ENCODE measurements at regions not wholly inside any gene's neighbourhood (a gene's known extent, or its start where the extent isn't known, plus 50 kb on each side); places are given as distances from the start of the nearest gene placed in this dataset.
"Not testable (repeated sequence)": the region's sequence is repeated elsewhere in the genome, so short reads cannot be mapped to it uniquely, and the experiment has no call there.

- DNase-seq (ENCODE audit: insufficient read length) (no peak), FAIRE-seq (no peak)
- TF ChIP-seq POLR2A (IDR thresholded peaks at IDR 0.05; ENCODE audit: low read depth, low read length) (no peak), TAF1 (IDR thresholded peaks at IDR 0.05; ENCODE audit: borderline replicate concordance, low read depth, low read length) (no peak), POLR2AphosphoS5 (IDR thresholded peaks at IDR 0.05; ENCODE audit: low read depth, low read length) (no peak)
These were observed 84.9 kb upstream of the LRFN2 start for GRCh38 chr6:40672087-40672486.

- TF ChIP-seq POLR2AphosphoS5 (IDR thresholded peaks at IDR 0.05; ENCODE audit: low read depth, low read length) (no peak), POLR2A (IDR thresholded peaks at IDR 0.05; ENCODE audit: low read depth, low read length) (no peak), TAF1 (IDR thresholded peaks at IDR 0.05; ENCODE audit: borderline replicate concordance, low read depth, low read length) (no peak)
- DNase-seq (ENCODE audit: insufficient read length) (no peak), FAIRE-seq (no peak)
These were observed 84.5 kb upstream of the LRFN2 start for GRCh38 chr6:40671694-40672050.

- TF ChIP-seq TAF1 (IDR thresholded peaks at IDR 0.05; ENCODE audit: borderline replicate concordance, low read depth, low read length) (no peak), POLR2AphosphoS5 (IDR thresholded peaks at IDR 0.05; ENCODE audit: low read depth, low read length) (no peak), POLR2A (IDR thresholded peaks at IDR 0.05; ENCODE audit: low read depth, low read length) (no peak)
- DNase-seq (ENCODE audit: insufficient read length), result no peak
- no peak for FAIRE-seq
These were observed 84.0 kb upstream of the LRFN2 start for GRCh38 chr6:40671001-40671693.

- DNase-seq (ENCODE audit: insufficient read length) (no peak), FAIRE-seq (no peak)
- TF ChIP-seq TAF1 (IDR thresholded peaks at IDR 0.05; ENCODE audit: borderline replicate concordance, low read depth, low read length) (no peak), POLR2AphosphoS5 (IDR thresholded peaks at IDR 0.05; ENCODE audit: low read depth, low read length) (no peak), POLR2A (IDR thresholded peaks at IDR 0.05; ENCODE audit: low read depth, low read length) (no peak)
These were observed 82.2 kb upstream of the LRFN2 start for GRCh38 chr6:40669343-40669742.

- DNase-seq (ENCODE audit: insufficient read length) (no peak), FAIRE-seq (no peak)
- TF ChIP-seq TAF1 (IDR thresholded peaks at IDR 0.05; ENCODE audit: borderline replicate concordance, low read depth, low read length) (no peak), POLR2AphosphoS5 (IDR thresholded peaks at IDR 0.05; ENCODE audit: low read depth, low read length) (no peak), POLR2A (IDR thresholded peaks at IDR 0.05; ENCODE audit: low read depth, low read length) (no peak)
These were observed 81.0 kb upstream of the LRFN2 start for GRCh38 chr6:40668203-40668602.

- DNase-seq (ENCODE audit: insufficient read length) (no peak), FAIRE-seq (no peak)
- no peak for TF ChIP-seq TAF1 (IDR thresholded peaks at IDR 0.05; ENCODE audit: borderline replicate concordance, low read depth, low read length)
- no peak for TF ChIP-seq POLR2AphosphoS5 (IDR thresholded peaks at IDR 0.05; ENCODE audit: low read depth, low read length)
- TF ChIP-seq POLR2A (IDR thresholded peaks at IDR 0.05; ENCODE audit: low read depth, low read length), result no peak
These were observed 79.4 kb upstream of the LRFN2 start for GRCh38 chr6:40666530-40666929.

GRCh38 chr6:40661726-40662125, 74.6 kb upstream of the LRFN2 start:
- FAIRE-seq (no peak), DNase-seq (ENCODE audit: insufficient read length) (no peak)
- no peak for TF ChIP-seq POLR2A (IDR thresholded peaks at IDR 0.05; ENCODE audit: low read depth, low read length)
- no peak for TF ChIP-seq POLR2AphosphoS5 (IDR thresholded peaks at IDR 0.05; ENCODE audit: low read depth, low read length)
- TF ChIP-seq TAF1 (IDR thresholded peaks at IDR 0.05; ENCODE audit: borderline replicate concordance, low read depth, low read length), result no peak

GRCh38 chr6:40656772-40657171, 69.6 kb upstream of the LRFN2 start:
- DNase-seq (ENCODE audit: insufficient read length); FAIRE-seq: not testable (repeated sequence)

GRCh38 chr6:40654828-40655227, 67.7 kb upstream of the LRFN2 start:
- FAIRE-seq (no peak), DNase-seq (ENCODE audit: insufficient read length) (no peak)
- TF ChIP-seq POLR2A (IDR thresholded peaks at IDR 0.05; ENCODE audit: low read depth, low read length) (no peak), POLR2AphosphoS5 (IDR thresholded peaks at IDR 0.05; ENCODE audit: low read depth, low read length) (no peak), TAF1 (IDR thresholded peaks at IDR 0.05; ENCODE audit: borderline replicate concordance, low read depth, low read length) (no peak)

- no peak for TF ChIP-seq TAF1 (IDR thresholded peaks at IDR 0.05; ENCODE audit: borderline replicate concordance, low read depth, low read length)
- no peak for TF ChIP-seq POLR2AphosphoS5 (IDR thresholded peaks at IDR 0.05; ENCODE audit: low read depth, low read length)
- no peak for TF ChIP-seq POLR2A (IDR thresholded peaks at IDR 0.05; ENCODE audit: low read depth, low read length)
- FAIRE-seq (no peak), DNase-seq (ENCODE audit: insufficient read length) (no peak)
These were observed 57.9 kb upstream of the LRFN2 start for GRCh38 chr6:40645043-40645442.

- no peak for FAIRE-seq
- no peak for DNase-seq (ENCODE audit: insufficient read length)
- TF ChIP-seq POLR2A (IDR thresholded peaks at IDR 0.05; ENCODE audit: low read depth, low read length) (no peak), TAF1 (IDR thresholded peaks at IDR 0.05; ENCODE audit: borderline replicate concordance, low read depth, low read length) (no peak), POLR2AphosphoS5 (IDR thresholded peaks at IDR 0.05; ENCODE audit: low read depth, low read length) (no peak)
These were observed 55.7 kb upstream of the LRFN2 start for GRCh38 chr6:40642837-40643236.

- FAIRE-seq, result no peak
- no peak for DNase-seq (ENCODE audit: insufficient read length)
These were observed 55.0 kb upstream of the LRFN2 start for GRCh38 chr6:40642190-40642589.

More at GRCh38 chr6:40642190-40642589, 55.0 kb upstream of the LRFN2 start:
- TF ChIP-seq POLR2A (IDR thresholded peaks at IDR 0.05; ENCODE audit: low read depth, low read length) (no peak), POLR2AphosphoS5 (IDR thresholded peaks at IDR 0.05; ENCODE audit: low read depth, low read length) (no peak), TAF1 (IDR thresholded peaks at IDR 0.05; ENCODE audit: borderline replicate concordance, low read depth, low read length) (no peak)
